Right lobe of liver (tissue), 6 donors: ENCODE measurements at regions not wholly inside any gene's neighbourhood (a gene's known extent, or its start where the extent isn't known, plus 50 kb on each side); places are given as distances from the start of the nearest gene placed in this dataset.
"Not testable (repeated sequence)": the region's sequence is repeated elsewhere in the genome, so short reads cannot be mapped to it uniquely, and the experiment has no call there.

ENCODE experiments used
- ATAC-seq, 4 donors: fragments of 200-7000 bp; cut with Tn5 transposase; one replicate each; pipeline ENCODE4 v1.9.1; 2020; ENCODE audit warnings: mild to moderate bottlenecking in 4 of 4, moderate library complexity in 4 of 4
- DNase-seq, 3 donors: peaks; one replicate each; pipeline ENCODE4 v3.0.0-alpha.2; 2020
- H3K27ac ChIP-seq, 3 donors: fragments of 200-600 bp; one replicate each; pipeline ENCODE4 v1.8.0; 2022
- H3K27me3 ChIP-seq, 2 donors: fragments of 200-600 bp; one replicate each; pipeline ENCODE4 v1.8.0; 2022
- H3K36me3 ChIP-seq, 4 donors: fragments of 200-600 bp; sonication (generic) in 1 of 4; one replicate each; pipeline versions ENCODE4 v1.5.1 to v1.8.0; 2017 to 2022; ENCODE audit warnings: control low read depth in 1 of 4
- H3K4me1 ChIP-seq, 4 donors: fragments of 200-600 bp; sonication (generic) in 1 of 4; one replicate each; pipeline versions ENCODE4 v1.5.1 to v1.8.0; 2017 to 2022; ENCODE audit warnings: control low read depth in 1 of 4
- H3K4me3 ChIP-seq, 3 donors: fragments of 200-600 bp; one replicate each; pipeline ENCODE4 v1.8.0; 2022
- H3K9me3 ChIP-seq, 4 donors: fragments of 200-600 bp; sonication (generic) in 1 of 4; one replicate each; pipeline versions ENCODE4 v1.5.1 to v1.8.0; 2017 to 2022; ENCODE audit warnings: control low read depth in 1 of 4
- CTCF ChIP-seq, 4 donors: fragments of 200-600 bp in 3 of 4; fragments of 450-650 bp in 1 of 4; IDR thresholded peaks; one replicate each; pipeline versions ENCODE4 v1.5.1 to v1.8.0; 2016 to 2022; ENCODE audit warnings: antibody characterized with exemption in 4 of 4, mild to moderate bottlenecking in 2 of 4
- POLR2A ChIP-seq: fragments of 450-650 bp; IDR thresholded peaks from one replicate; pipeline ENCODE4 v1.6.1; 2017; ENCODE audit warnings: antibody characterized with exemption, mild to moderate bottlenecking
- WGBS: methylation state at CpG from one replicate; pipeline ENCODE4 v1.1.6; 2018; ENCODE audit warnings: low coverage, low lambda C conversion rate; ENCODE audit not compliant: insufficient coverage; ENCODE audit errors: missing lambda C conversion rate; 5-methylcytosine and 5-hydroxymethylcytosine counted together
- intact Hi-C, 2 donors: fragments of 100-400 bp; cut with DNase I; formaldehyde crosslinking; loops; one replicate each; pipeline versions ENCODE4 v1.11.2 to v1.14.1; 2022
- donor health status: DM: no; HTN: yes; CAD: no.
- donor health status: DM: no; HTN: no; CAD: no.
- donor health status: DM: no; HTN: no; CAD: no.
- donor health status: DM: no; HTN: yes; CAD: no.
- donor health status: DM: no; HTN: yes; CAD: no.

DNA sequence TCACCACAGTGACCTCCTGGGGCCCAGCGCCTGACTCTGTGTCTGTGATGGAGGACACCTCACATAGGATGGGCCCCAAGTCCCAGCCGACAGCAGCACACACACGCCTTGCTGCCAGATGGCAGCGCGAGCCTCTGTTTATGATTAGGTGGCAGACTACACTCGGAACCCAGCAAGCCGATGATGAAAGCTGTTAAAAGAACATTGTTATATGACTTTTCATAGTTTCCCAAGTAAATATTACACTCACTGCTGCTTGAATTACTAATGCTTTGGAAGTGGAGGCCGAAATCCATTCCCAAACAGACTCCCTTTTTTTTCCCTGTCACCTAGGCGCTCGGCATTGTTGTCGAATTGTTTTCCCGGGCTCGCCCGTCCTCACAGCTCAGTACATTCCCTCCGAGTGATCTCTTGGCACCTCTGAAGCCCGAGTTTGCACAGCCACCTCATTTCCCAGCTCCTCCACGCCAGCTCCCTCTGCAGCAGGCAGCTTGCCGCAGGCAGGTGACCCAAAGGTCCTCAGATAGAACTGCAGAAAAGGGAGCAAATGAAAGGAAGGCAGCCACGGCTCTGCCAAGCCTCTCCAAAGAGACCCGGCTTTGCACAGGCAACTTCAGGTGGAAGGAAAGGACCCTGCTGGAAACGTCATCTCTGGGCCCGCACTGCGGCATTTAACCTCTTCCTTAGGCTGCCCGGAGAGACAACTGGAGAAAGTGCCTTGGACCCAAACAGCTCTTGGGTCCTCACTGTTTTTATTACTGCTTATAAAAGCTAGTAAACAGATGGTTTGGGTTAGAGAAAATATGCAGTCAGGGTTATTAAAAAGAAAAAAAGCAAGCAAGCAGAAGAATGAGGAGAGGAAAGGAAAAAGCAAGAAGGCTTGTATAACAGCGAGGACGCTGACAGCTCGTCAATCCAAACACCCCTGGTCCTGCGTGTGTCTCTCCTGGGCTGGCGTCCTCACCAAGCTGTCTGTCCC is 72.2 kb upstream of the SLC25A33 start:
- no peaks in the 10 kb centered on the region for H3K9me3 ChIP-seq
- H3K27ac ChIP-seq, result peak overlapping the region; percentile 70 to 93 (median 83)
- H3K4me1 ChIP-seq, result peaks cover 0 to 16% (median 8%) of the 10 kb centered on the region in 4 donors
- no peaks in the 10 kb centered on the region for H3K27me3 ChIP-seq
- peak in 2 of 3 donors; percentile 54 to 79 for DNase-seq
- H3K4me3 ChIP-seq, result no peak overlapping the region
- ATAC-seq, result peak in 3 of 4 donors; percentile 38 to 65 (median 53)
- intact Hi-C loops, result no loop called here
- TF ChIP-seq POLR2A (no peak), CTCF (IDR thresholded peaks at IDR 0.05) (no peak)
- H3K36me3 ChIP-seq, result no peaks in the 10 kb centered on the region
- WGBS, result 83% methylated on average over 18 of the region's 29 CpGs

GRCh38 chr1:9469882-9470281 is 69.4 kb upstream of the SLC25A33 start:
- not testable (repeated sequence) for ATAC-seq, H3K27me3 ChIP-seq, DNase-seq, H3K27ac ChIP-seq, H3K9me3 ChIP-seq, H3K4me3 ChIP-seq, H3K36me3 ChIP-seq
- WGBS, result 88% methylated on average over 3 of the region's 3 CpGs
- intact Hi-C loops, result loop anchor here in 1 of 2 donors (10.0 kb wide), 1 partner anchor 185 kb away; no protein-coding TSS in a partner anchor
- peaks cover 0 to 14% (median 6%) of the 10 kb centered on the region in 4 donors for H3K4me1 ChIP-seq

GRCh38 chr1:9471679-9472078 is 67.6 kb upstream of the SLC25A33 start:
- Histone ChIP-seq H3K4me3 (no peak overlapping the region), H3K36me3 (no peaks in the 10 kb centered on the region), H3K27me3 (no peaks in the 10 kb centered on the region), H3K4me1 (peaks cover 0 to 1% (median 0%) of the 10 kb centered on the region in 4 donors), H3K27ac (no peak overlapping the region), H3K9me3 (no peaks in the 10 kb centered on the region)
- no peak for TF ChIP-seq CTCF (IDR thresholded peaks at IDR 0.05)
- TF ChIP-seq POLR2A, result no peak
- no peak for ATAC-seq
- 65% methylated on average over 10 of the region's 15 CpGs for WGBS
- intact Hi-C loops, result loop anchor here in 1 of 2 donors (10.0 kb wide), 1 partner anchor 187 kb away; no protein-coding TSS in a partner anchor
- no peak for DNase-seq

GRCh38 chr1:9472386-9473031 is 66.8 kb upstream of the SLC25A33 start:
- H3K4me3 ChIP-seq, result no peak overlapping the region
- TF ChIP-seq POLR2A (no peak), CTCF (IDR thresholded peaks at IDR 0.05) (no peak)
- no peak for DNase-seq
- H3K27ac ChIP-seq, result no peak overlapping the region
- WGBS, result 65% methylated on average over 5 of the region's 13 CpGs
- no peaks in the 10 kb centered on the region for H3K4me1 ChIP-seq
- no peak for ATAC-seq
- no peaks in the 10 kb centered on the region for H3K36me3 ChIP-seq
- no peaks in the 10 kb centered on the region for H3K9me3 ChIP-seq
- intact Hi-C loops, result loop anchor here in 1 of 2 donors (10.0 kb wide), 1 partner anchor 188 kb away; no protein-coding TSS in a partner anchor
- no peaks in the 10 kb centered on the region for H3K27me3 ChIP-seq
